NCI-H446 (cell line): ENCODE measurements at regions not wholly inside any gene's neighbourhood (a gene's known extent, or its start where the extent isn't known, plus 50 kb on each side); places are given as distances from the start of the nearest gene placed in this dataset.
"Not testable (repeated sequence)": the region's sequence is repeated elsewhere in the genome, so short reads cannot be mapped to it uniquely, and the experiment has no call there.

Experiments
- DNase-seq, 2 experiments: peaks; one replicate each; lab custom pipeline; 2025; lab: John Stamatoyannopoulos, UW

- no peak for DNase-seq
Observed at GRCh38 chr4:152063621-152064240, 302.9 kb upstream of the GATB start.

GRCh38 chr4:152062936-152063620, 302.3 kb upstream of the GATB start:
- no peak for DNase-seq

GRCh38 chr4:152054731-152055130, 293.9 kb upstream of the GATB start:
- DNase-seq = no peak

GRCh38 chr4:152052451-152053057, 291.7 kb upstream of the GATB start:
- no peak for DNase-seq

- not testable (repeated sequence) for DNase-seq
Observed at GRCh38 chr4:152051332-152051731, 290.5 kb upstream of the GATB start.

GRCh38 chr4:152050106-152050505, 289.3 kb upstream of the GATB start:
- DNase-seq = no peak

GRCh38 chr4:152047451-152047850, 286.6 kb upstream of the GATB start:
- no peak for DNase-seq

GRCh38 chr4:152045807-152046571, 285.2 kb upstream of the GATB start:
- no peak for DNase-seq

GRCh38 chr4:152045449-152045806, 284.6 kb upstream of the GATB start:
- no peak for DNase-seq

- no peak for DNase-seq
Observed at GRCh38 chr4:152044331-152045036, 283.7 kb upstream of the GATB start.

- no peak for DNase-seq
Observed at GRCh38 chr4:152041295-152041694, 280.5 kb upstream of the GATB start.

GRCh38 chr4:152039691-152040090, 278.9 kb upstream of the GATB start:
- no peak for DNase-seq

GRCh38 chr4:152039023-152039481, 278.2 kb upstream of the GATB start:
- DNase-seq = no peak

- no peak for DNase-seq
Observed at GRCh38 chr4:152038238-152038637, 277.4 kb upstream of the GATB start.

- DNase-seq = no peak
Observed at GRCh38 chr4:152037435-152037834, 276.6 kb upstream of the GATB start.

GRCh38 chr4:152033621-152034020, 272.8 kb upstream of the GATB start:
- no peak for DNase-seq

GRCh38 chr4:152032722-152033131, 271.9 kb upstream of the GATB start:
- no peak for DNase-seq

- no peak for DNase-seq
Observed at GRCh38 chr4:152029631-152030030, 268.8 kb upstream of the GATB start.

GRCh38 chr4:152028131-152028530, 267.3 kb upstream of the GATB start:
- DNase-seq = no peak

- no peak for DNase-seq
Observed at GRCh38 chr4:152024881-152025280, 264.1 kb upstream of the GATB start.

- no peak for DNase-seq
Observed at GRCh38 chr4:152023674-152024073, 262.9 kb upstream of the GATB start.

- DNase-seq = no peak
Observed at GRCh38 chr4:152022543-152022942, 261.7 kb upstream of the GATB start.
